Uterus (tissue), 3 donors: ENCODE measurements at regions not wholly inside any gene's neighbourhood (a gene's known extent, or its start where the extent isn't known, plus 50 kb on each side); places are given as distances from the start of the nearest gene placed in this dataset.

Experiments used
- DNase-seq, 2 donors: peaks; one replicate each; pipeline ENCODE4 v3.0.0-alpha.2; 2019 to 2020
- H3K27ac ChIP-seq, 2 donors: fragments of 200-600 bp; sonication (generic); 1 replicate in 1 of 2; 2 replicates in 1 of 2; pipeline ENCODE4 v1.5.1; 2016 to 2018
- H3K27me3 ChIP-seq, 2 donors: fragments of 200-600 bp; sonication (generic); one replicate each; pipeline ENCODE4 v1.5.1; 2018 to 2019; ENCODE audit warnings: control low read depth in 1 of 2
- H3K36me3 ChIP-seq, 2 donors: fragments of 200-600 bp; sonication (generic); one replicate each; pipeline ENCODE4 v1.5.1; 2019; ENCODE audit warnings: control low read depth in 1 of 2
- H3K4me1 ChIP-seq, 2 donors: fragments of 200-600 bp; sonication (generic); one replicate each; pipeline ENCODE4 v1.5.1; 2018 to 2019; ENCODE audit warnings: control low read depth in 1 of 2
- H3K4me3 ChIP-seq, 2 donors: fragments of 200-600 bp; sonication (generic); 1 replicate in 1 of 2; 2 replicates in 1 of 2; pipeline ENCODE4 v1.5.1; 2018 to 2019; ENCODE audit warnings: mild to moderate bottlenecking in 1 of 2
- H3K9me3 ChIP-seq, 2 donors: fragments of 200-600 bp; sonication (generic); one replicate each; pipeline ENCODE4 v1.5.1; 2019; ENCODE audit warnings: control low read depth in 1 of 2
- POLR2A ChIP-seq, 2 donors: fragments of 450-650 bp; IDR thresholded peaks; one replicate each; pipeline ENCODE4 v1.6.1; 2016; ENCODE audit warnings: antibody characterized with exemption in 2 of 2, mild to moderate bottlenecking in 1 of 2, moderate library complexity in 1 of 2
- intact Hi-C: fragments of 100-400 bp; cut with DNase I; formaldehyde crosslinking; loops from one replicate; pipeline ENCODE4 v1.15.1; 2023; ENCODE audit warnings: low total_unique reads
- TF ChIP-seq, protein P1 (sequence below), 4 experiments: fragments of 200-600 bp in 2 of 4; fragments of 450-650 bp in 2 of 4; sonication (generic) in 2 of 4; IDR thresholded peaks; one replicate each; pipeline ENCODE4 v1.5.1; 2016 to 2019; ENCODE audit warnings: antibody characterized with exemption in 4 of 4, mild to moderate bottlenecking in 2 of 4, moderate library complexity in 1 of 4
- donor health status: DM: yes; HTN: yes; CAD: no.

DNA sequence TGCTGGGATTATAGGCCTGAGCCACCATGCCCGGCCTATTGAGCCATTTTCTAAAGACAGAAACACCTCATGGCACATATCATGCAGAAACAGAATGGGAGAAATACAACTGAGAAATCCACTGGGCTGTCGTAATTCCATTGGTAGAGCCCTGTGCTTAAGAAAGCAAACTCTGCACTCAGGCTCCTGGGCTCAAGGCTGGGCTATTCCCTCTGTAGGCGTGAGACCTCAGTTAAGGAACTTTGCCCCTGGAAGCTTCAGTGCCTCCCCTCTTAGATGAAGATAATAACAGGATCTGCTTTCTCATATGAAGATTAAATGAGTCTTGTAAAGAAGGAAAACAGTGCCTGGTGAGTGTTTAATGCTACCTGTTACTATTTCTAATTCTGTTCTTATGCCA lies 120.3 kb downstream of the PXDC1 start:
- Histone ChIP-seq H3K4me3 (no peak overlapping the region), H3K27ac (no peak overlapping the region), H3K4me1 (no peaks in the 10 kb centered on the region), H3K27me3 (no peaks in the 10 kb centered on the region), H3K36me3 (no peaks in the 10 kb centered on the region), H3K9me3 (no peaks in the 10 kb centered on the region)
- TF ChIP-seq, protein P1, sequence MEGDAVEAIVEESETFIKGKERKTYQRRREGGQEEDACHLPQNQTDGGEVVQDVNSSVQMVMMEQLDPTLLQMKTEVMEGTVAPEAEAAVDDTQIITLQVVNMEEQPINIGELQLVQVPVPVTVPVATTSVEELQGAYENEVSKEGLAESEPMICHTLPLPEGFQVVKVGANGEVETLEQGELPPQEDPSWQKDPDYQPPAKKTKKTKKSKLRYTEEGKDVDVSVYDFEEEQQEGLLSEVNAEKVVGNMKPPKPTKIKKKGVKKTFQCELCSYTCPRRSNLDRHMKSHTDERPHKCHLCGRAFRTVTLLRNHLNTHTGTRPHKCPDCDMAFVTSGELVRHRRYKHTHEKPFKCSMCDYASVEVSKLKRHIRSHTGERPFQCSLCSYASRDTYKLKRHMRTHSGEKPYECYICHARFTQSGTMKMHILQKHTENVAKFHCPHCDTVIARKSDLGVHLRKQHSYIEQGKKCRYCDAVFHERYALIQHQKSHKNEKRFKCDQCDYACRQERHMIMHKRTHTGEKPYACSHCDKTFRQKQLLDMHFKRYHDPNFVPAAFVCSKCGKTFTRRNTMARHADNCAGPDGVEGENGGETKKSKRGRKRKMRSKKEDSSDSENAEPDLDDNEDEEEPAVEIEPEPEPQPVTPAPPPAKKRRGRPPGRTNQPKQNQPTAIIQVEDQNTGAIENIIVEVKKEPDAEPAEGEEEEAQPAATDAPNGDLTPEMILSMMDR (IDR thresholded peaks at IDR 0.05): no peak
- no peak for TF ChIP-seq POLR2A (IDR thresholded peaks at IDR 0.05)
- intact Hi-C loops: no loop called here
- no peak for DNase-seq

DNA sequence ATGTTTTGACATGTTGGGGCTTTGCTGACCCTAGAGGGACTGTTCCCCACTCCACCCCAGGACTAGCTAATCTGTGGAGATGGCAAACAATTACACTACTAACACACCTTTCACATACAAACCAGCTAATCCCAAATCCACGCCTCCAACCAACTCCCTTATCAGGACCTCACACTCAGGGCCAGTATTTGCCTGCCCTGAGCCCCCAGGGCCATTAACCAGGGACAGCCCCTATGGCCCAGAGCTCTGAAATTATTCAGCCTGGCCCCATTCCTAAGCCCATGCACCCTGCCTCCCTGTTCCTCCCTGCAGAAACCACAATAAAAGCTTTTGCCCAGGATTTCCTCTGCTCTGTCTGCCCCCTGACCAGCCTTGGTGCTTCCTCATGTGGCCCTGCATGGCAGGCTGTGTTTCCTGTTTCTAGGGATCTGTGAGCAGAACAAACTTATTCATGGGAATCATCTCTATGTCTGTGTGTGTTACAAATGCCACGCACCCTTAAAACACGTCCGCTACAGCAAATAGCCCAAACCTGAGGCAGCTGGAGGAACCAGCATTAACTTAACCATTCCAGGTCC lies 121.2 kb downstream of the PXDC1 start:
- no peak for DNase-seq
- Histone ChIP-seq H3K4me3 (no peak overlapping the region), H3K36me3 (no peaks in the 10 kb centered on the region), H3K9me3 (no peaks in the 10 kb centered on the region), H3K4me1 (no peaks in the 10 kb centered on the region), H3K27me3 (no peaks in the 10 kb centered on the region), H3K27ac (no peak overlapping the region)
- TF ChIP-seq POLR2A (IDR thresholded peaks at IDR 0.05): no peak
- intact Hi-C loops: no loop called here

DNA sequence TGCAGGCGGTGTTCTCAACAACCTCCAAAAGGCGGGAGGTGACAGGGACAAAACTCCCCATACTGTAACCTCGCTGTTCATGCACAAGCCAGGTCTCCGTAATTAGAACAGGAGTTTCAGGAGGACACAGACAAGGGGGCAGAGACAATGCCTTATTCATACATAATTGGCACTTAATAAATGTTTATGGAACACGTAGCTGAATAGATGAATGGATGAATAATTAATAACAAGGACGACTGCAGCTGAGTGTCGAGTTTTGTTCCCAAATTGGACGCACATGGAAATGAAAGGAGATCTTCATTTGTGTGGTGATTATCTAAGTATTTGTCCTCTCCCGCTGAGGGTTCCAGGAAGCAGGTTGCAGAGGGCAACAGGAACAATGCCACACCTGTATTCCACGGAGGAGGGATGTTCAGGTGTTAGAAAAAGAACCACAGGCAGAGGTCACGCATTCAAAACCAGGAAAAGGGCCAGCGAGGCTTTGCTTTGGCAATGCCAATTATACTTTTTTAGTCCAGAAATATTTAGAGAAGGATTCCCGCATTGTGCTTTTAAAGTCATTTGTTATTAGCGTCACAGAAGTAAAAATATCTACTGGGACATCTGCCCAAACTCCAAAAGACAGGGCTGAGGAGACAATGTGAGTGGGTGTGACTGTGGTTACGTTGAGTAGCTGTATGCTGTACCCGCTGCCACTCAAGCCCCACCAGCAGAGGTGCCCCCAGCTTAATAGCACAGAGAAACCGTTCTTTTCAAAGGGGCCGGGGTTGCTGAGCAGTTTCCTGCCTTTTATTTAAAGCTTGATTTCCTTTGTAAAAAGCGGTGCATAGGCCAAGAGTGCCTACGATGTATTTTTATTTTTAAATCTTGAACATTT lies 123.3 kb downstream of the PXDC1 start:
- H3K27ac ChIP-seq: no peak overlapping the region
- no peak for DNase-seq
- intact Hi-C loops: no loop called here
- no peak overlapping the region for H3K4me3 ChIP-seq
- TF ChIP-seq, protein P1 (IDR thresholded peaks at IDR 0.05): no peak
- no peak for TF ChIP-seq POLR2A (IDR thresholded peaks at IDR 0.05)
- H3K27me3 ChIP-seq: no peaks in the 10 kb centered on the region
- H3K4me1 ChIP-seq: no peaks in the 10 kb centered on the region
- no peaks in the 10 kb centered on the region for H3K9me3 ChIP-seq
- H3K36me3 ChIP-seq: no peaks in the 10 kb centered on the region

DNA sequence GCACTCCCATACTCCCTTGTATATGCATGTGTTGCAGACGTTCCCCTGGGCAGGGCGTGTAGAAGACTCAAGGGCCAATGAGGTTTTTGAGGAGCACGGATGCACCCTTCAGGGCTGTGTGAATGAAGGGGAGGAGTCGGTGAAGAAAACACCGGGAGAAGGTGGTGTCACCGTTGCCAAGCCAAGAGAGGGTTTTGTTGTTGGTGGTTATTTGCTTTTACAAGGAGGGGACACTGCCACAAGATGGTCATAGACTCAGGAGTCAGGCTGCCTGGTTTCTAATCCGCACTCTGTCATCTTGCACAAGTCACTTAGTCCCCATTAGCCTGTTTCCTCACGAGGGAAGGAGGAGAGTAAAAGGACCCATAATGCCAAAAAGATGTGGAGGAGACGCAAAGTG lies 124.0 kb downstream of the PXDC1 start:
- H3K27ac ChIP-seq: no peak overlapping the region

DNA sequence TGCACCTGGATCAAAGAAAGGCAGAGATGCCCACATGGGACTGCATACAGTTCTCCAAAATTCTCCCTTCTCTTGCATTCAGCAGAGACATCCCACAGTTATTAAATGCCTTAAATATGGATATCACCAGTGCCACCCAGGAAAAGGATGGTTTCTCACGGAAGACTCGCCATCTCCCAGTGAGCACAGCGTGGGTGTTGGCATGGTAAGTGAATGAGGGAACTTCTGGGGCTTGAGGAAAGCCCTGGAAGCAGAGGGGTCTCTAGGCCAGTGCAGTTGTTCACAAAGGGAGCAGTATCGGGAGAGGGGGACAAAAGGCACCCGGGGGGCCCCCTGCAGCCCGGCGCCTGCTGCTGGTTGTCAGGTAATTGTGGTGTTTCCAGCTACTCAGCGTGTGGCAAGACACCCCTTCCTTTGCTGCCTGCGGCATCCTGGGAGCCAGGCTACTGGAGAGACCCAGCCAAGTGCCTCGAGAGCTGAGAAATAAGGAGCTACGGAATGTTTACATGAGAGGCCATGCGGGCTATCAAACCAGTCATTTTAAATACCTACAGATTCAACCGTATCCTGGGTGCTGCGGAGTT lies 125.4 kb downstream of the PXDC1 start:
- DNase-seq: no peak
- intact Hi-C loops: no loop called here
- no peak for TF ChIP-seq POLR2A (IDR thresholded peaks at IDR 0.05)
- TF ChIP-seq, protein P1 (IDR thresholded peaks at IDR 0.05): no peak

More for the DNA sequence above, 124.0 kb downstream of the PXDC1 start:
- Histone ChIP-seq H3K27me3 (no peaks in the 10 kb centered on the region), H3K36me3 (no peaks in the 10 kb centered on the region), H3K9me3 (no peaks in the 10 kb centered on the region), H3K4me3 (no peak overlapping the region), H3K4me1 (no peaks in the 10 kb centered on the region)
- no peak for TF ChIP-seq POLR2A (IDR thresholded peaks at IDR 0.05)
- TF ChIP-seq, protein P1 (IDR thresholded peaks at IDR 0.05): no peak
- DNase-seq: no peak
- intact Hi-C loops: no loop called here

More for the DNA sequence above, 125.4 kb downstream of the PXDC1 start:
- H3K27ac ChIP-seq: no peak overlapping the region
- H3K36me3 ChIP-seq: no peaks in the 10 kb centered on the region
- H3K9me3 ChIP-seq: no peaks in the 10 kb centered on the region
- H3K4me3 ChIP-seq: no peak overlapping the region
- no peaks in the 10 kb centered on the region for H3K27me3 ChIP-seq
- no peaks in the 10 kb centered on the region for H3K4me1 ChIP-seq
